ENCODE measurements at regions not wholly inside any gene's neighbourhood (a gene's known extent, or its start where the extent isn't known, plus 50 kb on each side); places are given as distances from the start of the nearest gene placed in this dataset.
A peak's percentile ranks its signal among the peaks of the same experiment; 100 is the strongest.
"Not testable (repeated sequence)": the region's sequence is repeated elsewhere in the genome, so short reads cannot be mapped to it uniquely, and the experiment has no call there.

DNA sequence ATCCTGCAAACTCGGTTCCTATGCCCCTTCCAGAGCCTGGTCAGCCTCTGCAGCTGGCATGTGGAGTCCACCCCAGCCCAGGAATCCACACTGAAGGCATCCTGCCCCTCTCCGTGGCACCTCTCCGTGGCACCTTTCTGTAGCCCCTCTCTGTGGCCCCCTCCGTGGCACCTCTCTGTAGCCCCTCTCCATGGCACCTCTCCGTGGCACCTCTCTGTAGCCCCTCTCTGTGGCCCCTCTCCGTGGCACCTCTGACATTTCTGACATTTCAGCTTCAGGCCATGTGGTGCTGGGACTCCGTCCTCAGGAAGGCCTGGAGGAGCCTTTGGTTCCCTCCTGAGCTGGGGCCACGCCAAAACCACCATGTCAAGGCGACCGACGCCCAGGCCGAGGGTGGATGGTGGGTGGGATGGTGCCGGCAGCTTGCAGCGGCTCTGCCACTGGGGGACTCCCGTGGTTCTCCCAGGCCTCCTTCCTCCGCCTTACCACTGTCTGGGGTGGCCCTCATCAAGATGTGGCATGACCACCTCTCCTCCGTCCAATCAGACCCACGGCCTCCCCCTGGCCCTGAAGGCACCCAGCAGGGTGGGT, 1518.5 kb downstream of the BRD1 start:
- DNase-seq, result no peak

- no peak for DNase-seq
These were observed 1519.7 kb downstream of the BRD1 start for GRCh38 chr22:48307931-48308330.

- DNase-seq, result no peak
These were observed 1520.7 kb downstream of the BRD1 start for GRCh38 chr22:48306785-48307510.

DNA sequence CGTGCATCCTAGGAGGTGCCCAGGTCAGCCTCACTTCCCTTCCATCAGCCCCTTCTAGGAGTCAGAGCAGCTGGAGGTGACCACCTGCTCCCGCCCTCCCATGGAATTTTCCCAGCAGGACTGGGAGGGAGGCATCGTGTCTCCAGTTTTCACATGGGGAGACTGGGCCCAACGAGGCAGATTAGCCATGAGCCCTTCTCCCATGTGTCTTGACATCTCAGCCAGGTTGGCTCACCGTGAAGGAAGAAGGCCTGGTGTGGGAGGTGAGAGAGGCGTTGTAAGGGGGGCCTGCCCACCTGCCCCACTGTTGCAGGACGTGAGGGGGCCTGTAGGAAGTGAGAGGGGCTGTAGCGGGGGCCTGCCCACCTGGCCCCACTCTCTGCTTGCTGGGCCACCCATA, 1521.4 kb downstream of the BRD1 start:
- no peak for DNase-seq

GRCh38 chr22:48305726-48306235, 1521.9 kb downstream of the BRD1 start:
- DNase-seq, result no peak

- DNase-seq, result no peak
These were observed 1524.3 kb downstream of the BRD1 start for GRCh38 chr22:48303369-48303725.

- DNase-seq, result no peak
These were observed 1524.9 kb downstream of the BRD1 start for GRCh38 chr22:48302657-48303368.

- DNase-seq, result no peak
These were observed 1525.8 kb downstream of the BRD1 start for GRCh38 chr22:48301908-48302307.

DNA sequence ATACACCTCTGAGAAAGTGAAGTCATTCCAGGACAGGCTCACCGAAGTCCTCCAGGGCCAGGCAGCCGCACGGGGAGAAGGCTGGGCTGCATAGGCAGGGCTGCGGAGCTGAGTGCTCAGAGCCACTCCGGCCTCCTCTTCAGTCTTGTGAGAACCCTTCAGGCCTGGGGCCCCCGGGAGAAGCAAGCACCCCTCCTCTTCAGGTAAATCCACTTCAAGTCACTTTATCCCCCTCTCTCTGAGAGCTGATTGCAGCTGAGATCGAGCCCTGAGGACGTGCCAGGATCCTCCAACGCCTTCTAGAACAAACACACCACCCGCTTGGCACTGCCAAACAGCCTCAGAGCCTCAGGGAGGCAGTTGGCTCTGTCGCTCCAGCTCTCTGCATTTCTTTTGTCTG, 1526.3 kb downstream of the BRD1 start:
- DNase-seq, result peak; percentile 42

GRCh38 chr22:48300877-48301276, 1526.8 kb downstream of the BRD1 start:
- no peak for DNase-seq

DNA sequence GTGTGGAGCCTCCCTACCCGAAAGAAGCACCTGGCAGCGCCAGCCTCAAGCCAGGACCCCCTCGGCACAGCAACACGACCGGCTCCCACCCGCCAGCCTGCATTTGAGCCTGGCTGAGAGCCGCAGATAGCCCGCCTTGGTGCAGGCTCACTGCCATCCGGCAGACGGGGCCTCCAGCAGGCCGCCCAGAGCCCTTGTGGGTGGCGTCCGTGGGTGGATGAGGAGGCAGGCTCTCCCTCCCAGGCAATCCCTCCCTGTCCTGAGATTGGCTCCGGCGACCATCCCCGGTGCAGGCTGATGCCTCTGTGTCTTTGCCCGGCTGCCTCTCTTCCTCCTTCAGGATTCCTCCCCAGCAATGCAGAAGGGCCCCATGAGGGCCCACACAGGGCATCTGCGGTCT, 1527.9 kb downstream of the BRD1 start:
- no peak for DNase-seq

- no peak for DNase-seq
These were observed 1528.5 kb downstream of the BRD1 start for GRCh38 chr22:48299124-48299523.

- no peak for DNase-seq
These were observed 1530.4 kb downstream of the BRD1 start for GRCh38 chr22:48297296-48297695.

DNA sequence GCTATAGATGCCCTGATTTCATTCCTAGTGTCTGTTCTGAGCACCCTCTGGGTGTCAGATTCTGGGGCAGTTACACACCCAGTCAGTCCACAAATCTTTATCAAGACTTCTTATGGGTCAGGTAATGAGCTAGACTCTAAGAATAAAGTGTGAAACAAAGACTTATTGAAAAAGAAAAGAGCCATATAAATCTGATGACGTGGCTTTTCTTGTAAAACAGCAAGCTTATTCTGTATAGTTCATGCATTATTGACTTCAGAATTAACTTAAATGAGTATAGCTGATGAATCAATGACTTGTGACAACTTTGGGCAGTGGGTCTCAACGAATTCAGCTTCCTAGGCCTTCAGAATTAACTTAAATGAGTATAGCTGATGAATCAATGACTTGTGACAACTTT, 1527.5 kb downstream of the TBC1D22A start:
- DNase-seq, result not testable (repeated sequence)

DNA sequence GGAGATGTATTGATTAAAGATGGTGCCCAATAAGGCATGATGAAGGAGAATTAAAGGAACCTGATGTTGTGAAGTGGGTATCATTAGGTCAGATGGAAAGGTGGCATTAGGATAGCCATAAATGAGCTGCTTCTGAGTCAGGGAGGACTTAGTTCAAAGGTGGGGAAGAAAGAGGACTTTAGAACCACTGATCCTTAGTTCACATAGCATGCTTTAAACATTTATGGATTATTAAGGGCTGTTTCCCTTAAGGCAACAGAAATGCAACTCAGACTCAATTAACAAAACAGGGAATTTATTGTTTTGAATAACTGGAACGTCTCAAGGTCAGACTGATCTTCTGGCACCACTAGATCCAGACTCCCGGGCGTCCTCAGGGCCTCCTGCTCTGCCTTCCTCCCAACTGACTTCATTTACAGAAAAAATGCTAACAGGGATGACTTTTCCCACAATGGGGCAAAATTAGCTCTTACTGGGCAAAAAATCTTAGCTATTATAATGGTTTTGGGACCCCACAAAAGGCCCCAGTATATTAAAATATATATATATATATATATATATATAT, 1526.0 kb downstream of the TBC1D22A start:
- DNase-seq, result no peak

GRCh38 chr22:48287031-48287430, 1524.6 kb downstream of the TBC1D22A start:
- no peak for DNase-seq

GRCh38 chr22:48284671-48285070, 1522.2 kb downstream of the TBC1D22A start:
- DNase-seq, result no peak

DNA sequence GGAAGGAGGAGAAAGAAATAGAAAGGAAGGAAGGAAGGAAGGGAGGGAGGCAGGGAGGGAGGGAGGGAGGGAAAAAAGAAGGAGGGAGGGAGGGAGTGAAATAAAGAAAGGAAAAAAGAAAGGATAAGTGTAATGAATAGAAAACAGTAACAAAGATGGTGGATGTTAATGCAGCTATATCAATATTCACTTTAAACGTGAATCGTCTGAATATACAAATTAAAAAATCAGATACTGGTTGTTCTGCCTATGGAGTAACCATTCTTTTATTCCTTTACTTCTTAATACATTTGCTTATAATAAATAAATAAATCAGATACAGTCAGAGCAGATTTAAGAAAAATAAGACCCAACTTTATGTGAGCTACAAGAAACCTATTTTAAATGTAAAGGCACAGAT, 1520.4 kb downstream of the TBC1D22A start:
- no peak for DNase-seq

DNA sequence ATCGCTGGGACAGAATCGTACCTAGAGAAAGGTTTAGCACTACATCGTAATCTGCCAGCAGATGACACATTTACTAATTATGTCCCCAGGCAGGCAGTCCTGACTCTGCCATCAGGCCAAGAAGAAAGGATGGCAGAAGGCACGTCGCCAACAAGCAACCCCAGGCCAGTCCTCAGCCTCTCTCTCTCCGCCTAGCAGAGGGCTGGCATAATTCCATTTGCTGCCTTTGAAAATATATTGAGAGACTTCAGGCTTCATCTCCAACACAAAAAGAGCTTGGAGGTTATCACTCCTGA, 1517.0 kb downstream of the TBC1D22A start:
- no peak for DNase-seq

GRCh38 chr22:48278620-48279460, 1516.4 kb downstream of the TBC1D22A start:
- DNase-seq, result no peak

- DNase-seq, result no peak
These were observed 1515.6 kb downstream of the TBC1D22A start for GRCh38 chr22:48277868-48278581.
